Bronchial epithelial cell (primary cell): ENCODE measurements at regions not wholly inside any gene's neighbourhood (a gene's known extent, or its start where the extent isn't known, plus 50 kb on each side); places are given as distances from the start of the nearest gene placed in this dataset.

Experiments
- DNase-seq: peaks from one replicate; pipeline ENCODE4 v3.0.0-alpha.2; 2010; ENCODE audit warnings: low read depth
- FAIRE-seq: peaks from 2 replicates; lab custom pipeline; 2011; peaks lifted over from hg19 to GRCh38; lab: Jason Lieb, UNC
- H3K27me3 ChIP-seq: 2 replicates; pipeline ENCODE4 v1.5.1; 2011; ENCODE audit warnings: low read length; ENCODE audit not compliant: control insufficient read depth, insufficient read depth
- H3K36me3 ChIP-seq: 2 replicates; pipeline ENCODE4 v1.5.1; 2011; ENCODE audit warnings: low read length; ENCODE audit not compliant: control insufficient read depth, insufficient read depth
- H3K4me3 ChIP-seq: 2 replicates; pipeline ENCODE4 v1.5.1; 2011; ENCODE audit warnings: mild to moderate bottlenecking, low read depth, low read length, control low read depth
- TF ChIP-seq, protein P1 (sequence below): IDR thresholded peaks from 2 replicates; pipeline ENCODE4 v1.5.1; 2011; ENCODE audit warnings: mild to moderate bottlenecking, moderate library complexity, low read length, control low read depth, inconsistent platforms; ENCODE audit not compliant: insufficient read depth, severe bottlenecking

DNA sequence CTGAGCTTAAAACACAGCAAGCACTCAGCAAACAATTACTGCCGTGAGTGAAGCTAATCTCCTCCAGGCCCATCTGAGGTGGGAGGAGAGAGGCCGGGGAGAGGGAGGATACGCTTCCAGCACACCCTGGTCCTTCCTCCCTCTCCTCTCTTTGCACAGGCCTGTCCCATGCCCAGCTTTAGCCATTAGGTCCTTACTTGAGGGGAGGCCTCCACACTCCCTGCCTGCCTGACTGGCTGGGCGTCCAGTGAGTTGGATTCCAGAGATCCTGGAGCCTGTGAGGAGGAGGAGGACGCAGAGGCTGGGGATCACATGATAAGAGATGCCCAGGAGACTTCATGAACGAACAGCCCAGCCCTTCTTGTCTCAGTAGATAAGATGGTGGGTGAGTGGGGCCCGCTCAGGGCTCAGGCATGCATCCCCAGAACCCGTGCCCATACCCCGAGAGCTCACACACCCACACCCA is 65.1 kb upstream of the NCOR2 start:
- DNase-seq, result no peak
- no peaks in the 10 kb centered on the region for H3K36me3 ChIP-seq
- no peaks in the 10 kb centered on the region for H3K27me3 ChIP-seq
- TF ChIP-seq, protein P1, sequence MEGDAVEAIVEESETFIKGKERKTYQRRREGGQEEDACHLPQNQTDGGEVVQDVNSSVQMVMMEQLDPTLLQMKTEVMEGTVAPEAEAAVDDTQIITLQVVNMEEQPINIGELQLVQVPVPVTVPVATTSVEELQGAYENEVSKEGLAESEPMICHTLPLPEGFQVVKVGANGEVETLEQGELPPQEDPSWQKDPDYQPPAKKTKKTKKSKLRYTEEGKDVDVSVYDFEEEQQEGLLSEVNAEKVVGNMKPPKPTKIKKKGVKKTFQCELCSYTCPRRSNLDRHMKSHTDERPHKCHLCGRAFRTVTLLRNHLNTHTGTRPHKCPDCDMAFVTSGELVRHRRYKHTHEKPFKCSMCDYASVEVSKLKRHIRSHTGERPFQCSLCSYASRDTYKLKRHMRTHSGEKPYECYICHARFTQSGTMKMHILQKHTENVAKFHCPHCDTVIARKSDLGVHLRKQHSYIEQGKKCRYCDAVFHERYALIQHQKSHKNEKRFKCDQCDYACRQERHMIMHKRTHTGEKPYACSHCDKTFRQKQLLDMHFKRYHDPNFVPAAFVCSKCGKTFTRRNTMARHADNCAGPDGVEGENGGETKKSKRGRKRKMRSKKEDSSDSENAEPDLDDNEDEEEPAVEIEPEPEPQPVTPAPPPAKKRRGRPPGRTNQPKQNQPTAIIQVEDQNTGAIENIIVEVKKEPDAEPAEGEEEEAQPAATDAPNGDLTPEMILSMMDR, result no peak
- no peak overlapping the region for H3K4me3 ChIP-seq
- FAIRE-seq, result no peak

DNA sequence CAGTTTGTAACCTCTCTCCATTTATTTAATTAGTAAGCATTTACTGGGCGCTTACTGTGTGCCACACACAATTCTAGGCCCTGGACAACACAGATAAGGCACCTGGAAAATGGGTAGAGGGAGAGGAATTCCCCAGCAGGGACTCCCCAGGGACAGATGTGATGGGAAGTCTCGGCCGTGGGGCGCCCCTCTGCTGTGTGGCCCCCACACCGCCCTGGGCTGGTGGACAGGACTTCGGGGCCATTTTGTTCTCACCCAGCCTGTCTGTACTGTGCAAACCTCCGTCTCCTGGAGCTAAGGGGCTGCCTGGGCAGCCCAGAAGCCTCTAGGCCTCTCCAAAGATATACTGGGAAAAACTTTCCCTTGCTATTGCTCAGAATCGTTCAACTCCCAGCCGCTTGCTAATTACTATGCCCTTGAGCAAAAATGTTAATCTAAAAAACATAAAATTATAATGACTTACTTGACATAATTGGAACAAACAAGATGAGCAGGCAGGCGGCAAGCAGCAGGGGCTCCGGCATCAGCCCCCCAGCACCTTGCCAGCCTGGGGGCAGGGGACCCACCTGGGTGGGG is 64.4 kb upstream of the NCOR2 start:
- H3K36me3 ChIP-seq, result no peaks in the 10 kb centered on the region
- TF ChIP-seq, protein P1, result no peak
- no peak overlapping the region for H3K4me3 ChIP-seq
- FAIRE-seq, result no peak
- no peaks in the 10 kb centered on the region for H3K27me3 ChIP-seq
- no peak for DNase-seq

DNA sequence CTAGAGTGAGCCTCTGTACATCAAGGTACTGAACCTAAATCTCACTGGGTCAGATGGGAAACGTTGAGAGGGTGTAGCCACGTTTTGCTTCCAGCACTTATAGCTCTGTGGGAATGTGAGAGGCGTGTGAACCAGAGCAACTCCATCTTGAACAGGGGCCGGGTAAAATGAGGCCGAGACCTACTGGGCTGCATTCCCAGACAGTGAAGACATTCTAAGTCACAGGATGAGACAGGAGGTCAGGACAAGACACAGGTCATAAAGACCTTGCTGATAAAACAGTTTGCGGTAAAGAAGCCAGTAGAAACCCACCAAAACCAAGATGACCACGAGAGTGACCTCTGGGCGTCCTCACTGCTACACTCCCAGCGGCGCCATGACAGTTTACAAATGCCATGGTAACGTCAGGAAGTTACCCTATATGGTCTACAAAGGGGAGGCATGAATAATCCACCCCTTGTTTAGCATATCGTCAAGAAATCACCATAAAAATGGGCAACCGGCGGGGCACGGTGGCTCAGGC is 63.4 kb upstream of the NCOR2 start:
- no peak for FAIRE-seq
- Histone ChIP-seq H3K36me3 (no peaks in the 10 kb centered on the region), H3K27me3 (no peaks in the 10 kb centered on the region), H3K4me3 (no peak overlapping the region)
- DNase-seq, result no peak
- TF ChIP-seq, protein P1, result no peak

DNA sequence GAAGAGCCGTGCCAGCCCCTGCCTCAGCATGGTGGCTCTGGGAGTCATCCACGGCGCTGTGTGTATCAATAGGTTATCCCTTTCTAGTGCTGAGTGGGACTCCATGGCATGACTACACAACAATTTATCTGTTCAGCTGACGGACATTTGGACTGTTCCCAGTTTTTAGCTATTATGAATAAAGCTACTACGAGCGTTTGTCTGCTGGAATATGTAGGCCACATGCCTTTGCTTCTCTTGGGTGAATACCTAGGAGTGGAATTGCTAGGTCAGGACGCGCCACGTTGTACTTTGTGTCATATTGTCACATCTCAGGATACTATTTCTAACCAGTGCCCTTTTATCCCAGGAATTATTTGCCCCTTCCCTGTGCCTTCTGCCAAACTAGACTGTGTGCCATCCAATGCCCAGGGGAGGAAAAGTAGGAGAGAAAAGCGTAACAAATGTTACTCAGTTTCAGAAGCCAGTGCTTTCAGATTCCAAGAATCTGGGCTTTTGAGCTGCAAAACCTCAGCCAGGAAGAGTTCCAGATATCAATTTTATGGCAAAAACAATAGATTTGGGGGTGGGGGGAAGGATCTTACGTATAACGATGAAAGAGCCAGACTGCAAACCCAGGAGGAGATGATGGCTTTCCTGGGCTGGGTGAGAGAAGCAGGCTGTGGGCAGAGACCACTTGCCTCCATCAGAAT is 62.5 kb upstream of the NCOR2 start:
- DNase-seq (no peak), FAIRE-seq (no peak)
- Histone ChIP-seq H3K27me3 (no peaks in the 10 kb centered on the region), H3K4me3 (no peak overlapping the region), H3K36me3 (no peaks in the 10 kb centered on the region)
- TF ChIP-seq, protein P1, result no peak

DNA sequence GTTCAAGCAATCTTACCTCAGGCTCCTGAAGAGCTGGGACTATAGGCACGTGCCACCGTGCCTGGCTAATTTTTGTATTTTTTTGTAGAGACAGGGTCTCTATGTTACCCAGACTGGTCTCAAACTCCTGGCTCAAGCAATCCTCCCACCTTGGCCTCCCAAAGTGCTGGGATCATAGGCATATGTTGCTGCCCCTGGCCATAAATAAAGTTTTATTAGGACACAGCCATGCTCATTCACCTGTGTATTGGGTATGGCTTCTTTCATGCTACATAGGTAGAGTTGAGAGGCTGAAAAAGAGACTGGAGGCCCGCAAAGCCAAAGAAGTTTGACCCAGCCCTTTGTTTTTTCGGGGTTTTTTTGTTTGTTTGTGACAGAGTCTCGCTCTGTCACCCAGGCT is 61.7 kb upstream of the NCOR2 start:
- H3K36me3 ChIP-seq, result no peaks in the 10 kb centered on the region
- no peak for FAIRE-seq
- no peaks in the 10 kb centered on the region for H3K27me3 ChIP-seq
- no peak overlapping the region for H3K4me3 ChIP-seq
- TF ChIP-seq, protein P1, result no peak
- no peak for DNase-seq
